H1 (cell line): ENCODE measurements at regions not wholly inside any gene's neighbourhood (a gene's known extent, or its start where the extent isn't known, plus 50 kb on each side); places are given as distances from the start of the nearest gene placed in this dataset.

Experiments
- CTCF ChIA-PET: fragments of 300-600 bp; sonication (Branson Sonifier 250); formaldehyde crosslinking; loops from one replicate; lab custom pipeline; 2021; ENCODE audit not compliant: partially characterized antibody; lab: Charles Lee
- POLR2A ChIA-PET: fragments of 300-600 bp; sonication (Branson Sonifier 250); formaldehyde crosslinking; loops from one replicate; lab custom pipeline; 2021; ENCODE audit warnings: inconsistent platforms; ENCODE audit not compliant: partially characterized antibody; lab: Charles Lee
- DNase-seq, 2 experiments: peaks; one replicate each; pipeline versions ENCODE4 v3.0.0 to v3.0.0-alpha.2; 2010 to 2022; ENCODE audit warnings: low spot score in 2 of 2, low read depth in 1 of 2, mixed read lengths in 1 of 2
- FAIRE-seq: peaks from 2 replicates; lab custom pipeline; 2011; peaks lifted over from hg19 to GRCh38; lab: Jason Lieb, UNC
- H2AFZ ChIP-seq: 2 replicates; pipeline ENCODE4 v1.8.1; 2012; ENCODE audit warnings: low read length, inconsistent platforms
- H2AK5ac ChIP-seq: 2 replicates; pipeline ENCODE4 v1.6.1; 2013; ENCODE audit warnings: low read depth, low read length
- H2BK120ac ChIP-seq: replicated peaks from 2 replicates; pipeline ENCODE3; 2013; ENCODE audit warnings: low read depth, low read length, inconsistent platforms
- H2BK12ac ChIP-seq: 2 replicates; pipeline ENCODE4 v1.6.1; 2013; ENCODE audit warnings: low read depth, low read length
- H2BK15ac ChIP-seq: 2 replicates; pipeline ENCODE4 v1.6.1; 2013; ENCODE audit warnings: low read length
- H2BK20ac ChIP-seq: 2 replicates; pipeline ENCODE4 v1.6.1; 2013; ENCODE audit warnings: low read length
- H2BK5ac ChIP-seq: 2 replicates; pipeline ENCODE4 v1.6.1; 2013; ENCODE audit warnings: low read depth, low read length
- H3K14ac ChIP-seq: 2 replicates; pipeline ENCODE4 v1.6.1; 2013; ENCODE audit warnings: inconsistent platforms; ENCODE audit not compliant: insufficient read length
- H3K18ac ChIP-seq: 2 replicates; pipeline ENCODE4 v1.6.1; 2013; ENCODE audit warnings: low read length; ENCODE audit errors: extremely low read depth
- H3K23ac ChIP-seq: 2 replicates; pipeline ENCODE4 v1.6.1; 2013; ENCODE audit warnings: inconsistent platforms; ENCODE audit not compliant: insufficient read length
- H3K23me2 ChIP-seq: 2 replicates; pipeline ENCODE4 v1.6.1; 2013; ENCODE audit warnings: low read depth, low read length
- H3K27ac ChIP-seq: 2 replicates; pipeline ENCODE4 v1.6.1; 2011; ENCODE audit warnings: low read depth, low read length, inconsistent platforms
- H3K27me3 ChIP-seq, 4 experiments: replicated peaks in 1 of 4; 1 replicate in 1 of 4; 2 replicates in 3 of 4; pipeline versions ENCODE4 v1.6.1 to v1.8.1; 2011 to 2013; ENCODE audit warnings: low read length in 3 of 4, mild to moderate bottlenecking in 3 of 4, inconsistent platforms in 2 of 4, mixed read lengths in 2 of 4, moderate library complexity in 1 of 4; ENCODE audit not compliant: control insufficient read depth in 3 of 4, insufficient read depth in 3 of 4; ENCODE audit errors: extremely low read depth in 1 of 4
- H3K36me3 ChIP-seq, 4 experiments: 2 replicates each; pipeline versions ENCODE4 v1.6.1 to v1.8.1; 2011 to 2013; ENCODE audit warnings: mild to moderate bottlenecking in 4 of 4, low read length in 3 of 4, moderate library complexity in 2 of 4, control low read depth in 1 of 4, inconsistent platforms in 1 of 4; ENCODE audit not compliant: insufficient read depth in 4 of 4, control insufficient read depth in 2 of 4
- H3K4ac ChIP-seq: replicated peaks from 2 replicates; pipeline ENCODE3; 2013; ENCODE audit warnings: low read length, low read depth, mixed read lengths, inconsistent platforms; ENCODE audit not compliant: insufficient read length
- H3K4me1 ChIP-seq, 4 experiments: replicated peaks in 1 of 4; 1 replicate in 1 of 4; 2 replicates in 3 of 4; pipeline versions ENCODE4 v1.6.1 to v1.8.1; 2011 to 2013; ENCODE audit warnings: low read length in 3 of 4, inconsistent platforms in 2 of 4, mixed read lengths in 1 of 4; ENCODE audit not compliant: insufficient read depth in 4 of 4, control insufficient read depth in 3 of 4
- H3K4me2 ChIP-seq, 2 experiments: 2 replicates each; pipeline versions ENCODE4 v1.6.1 to v1.8.1; 2011 to 2013; ENCODE audit warnings: low read depth in 2 of 2, low read length in 2 of 2, control low read depth in 1 of 2, inconsistent platforms in 1 of 2, mild to moderate bottlenecking in 1 of 2; ENCODE audit not compliant: insufficient read depth in 1 of 2
- H3K4me3 ChIP-seq, 4 experiments: fragments of 200-600, 300-600 bp in 1 of 4; sonication (generic), shearing (Covaris generic), sonication (Bioruptor Twin) in 1 of 4; 2 replicates each; pipeline versions ENCODE4 v1.5.1 to v1.8.1; 2011 to 2016; ENCODE audit warnings: low read length in 4 of 4, low read depth in 3 of 4, control low read depth in 2 of 4, inconsistent platforms in 2 of 4, mild to moderate bottlenecking in 2 of 4, mixed read lengths in 1 of 4, moderate library complexity in 1 of 4; ENCODE audit not compliant: insufficient read depth in 2 of 4; ENCODE audit errors: extremely low read depth in 1 of 4
- H3K56ac ChIP-seq: replicated peaks from 2 replicates; pipeline ENCODE3; 2013; ENCODE audit warnings: low read depth, mild to moderate bottlenecking, mixed read lengths, low read length, inconsistent platforms; ENCODE audit not compliant: insufficient read length
- H3K79me1 ChIP-seq: 2 replicates; pipeline ENCODE4 v1.6.1; 2013; ENCODE audit warnings: low read depth, low read length, control low read depth
- H3K79me2 ChIP-seq, 2 experiments: 2 replicates each; pipeline versions ENCODE4 v1.6.1 to v1.8.1; 2012 to 2013; ENCODE audit warnings: low read length in 2 of 2, mild to moderate bottlenecking in 2 of 2, inconsistent platforms in 1 of 2; ENCODE audit not compliant: insufficient read depth in 2 of 2, control insufficient read depth in 1 of 2
- H3K9ac ChIP-seq, 4 experiments: replicated peaks in 1 of 4; 1 replicate in 1 of 4; 2 replicates in 3 of 4; pipeline versions ENCODE4 v1.6.1 to v1.8.1; 2011 to 2013; ENCODE audit warnings: low read depth in 3 of 4, low read length in 3 of 4, control low read depth in 2 of 4, mild to moderate bottlenecking in 2 of 4, moderate library complexity in 2 of 4, inconsistent platforms in 1 of 4; ENCODE audit errors: extremely low read depth in 1 of 4
- H3K9me3 ChIP-seq, 2 experiments: 2 replicates each; pipeline versions ENCODE4 v1.6.1 to v1.8.1; 2012 to 2013; ENCODE audit warnings: mild to moderate bottlenecking in 2 of 2, moderate library complexity in 2 of 2, control low read depth in 1 of 2, inconsistent platforms in 1 of 2, low read depth in 1 of 2, low read length in 1 of 2, mixed read lengths in 1 of 2; ENCODE audit not compliant: insufficient read depth in 2 of 2
- H4K20me1 ChIP-seq, 2 experiments: replicated peaks in 1 of 2; 2 replicates each; pipeline versions ENCODE3 to v1.8.1; 2011 to 2013; ENCODE audit warnings: inconsistent platforms in 2 of 2, low read length in 2 of 2, mild to moderate bottlenecking in 1 of 2; ENCODE audit not compliant: insufficient read depth in 2 of 2, control insufficient read depth in 1 of 2
- H4K5ac ChIP-seq: 2 replicates; pipeline ENCODE4 v1.6.1; 2013; ENCODE audit warnings: low read length, low read depth, mixed read lengths, inconsistent platforms; ENCODE audit not compliant: insufficient read length
- H4K8ac ChIP-seq: 2 replicates; pipeline ENCODE4 v1.8.0; 2013; ENCODE audit warnings: mild to moderate bottlenecking, moderate library complexity, low read length, inconsistent platforms; ENCODE audit not compliant: insufficient read depth; ENCODE audit errors: extremely low read depth
- H4K91ac ChIP-seq: replicated peaks from 2 replicates; pipeline ENCODE3; 2013; ENCODE audit warnings: low read length, mixed read lengths, inconsistent platforms; ENCODE audit not compliant: insufficient read length
- CBX8 ChIP-seq: fragments of 300-800, 300-1000 bp; sonication (generic); IDR thresholded peaks from 2 replicates; pipeline ENCODE4 v1.7.1; 2016; ENCODE audit warnings: low read depth, low read length, borderline replicate concordance
- CHD2 ChIP-seq: IDR thresholded peaks from 2 replicates; pipeline ENCODE4 v1.6.1; 2012; ENCODE audit warnings: low read length, improper control_type of control experiment
- E2F6 ChIP-seq: IDR thresholded peaks from 2 replicates; pipeline ENCODE4 v1.6.1; 2012; ENCODE audit warnings: inconsistent platforms
- HDAC2 ChIP-seq, 2 experiments: fragments of 300-600 bp in 1 of 2; sonication (generic) in 1 of 2; IDR thresholded peaks; 2 replicates each; pipeline ENCODE4 v1.6.1; 2011 to 2012; ENCODE audit warnings: low read depth in 2 of 2, low read length in 2 of 2, mild to moderate bottlenecking in 2 of 2, moderate library complexity in 2 of 2, borderline replicate concordance in 1 of 2, inconsistent platforms in 1 of 2
- HDAC6 ChIP-seq: IDR thresholded peaks from one replicate; pipeline ENCODE4 v1.7.1; 2012; ENCODE audit warnings: low read depth, mild to moderate bottlenecking, inconsistent platforms, low read length, moderate library complexity
- JUN ChIP-seq: IDR thresholded peaks from 2 replicates; pipeline ENCODE4 v1.6.1; 2011; ENCODE audit warnings: low read depth, mild to moderate bottlenecking, improper control_type of control experiment, low read length
- MAFK ChIP-seq: IDR thresholded peaks from 2 replicates; pipeline ENCODE4 v1.6.1; 2012; ENCODE audit warnings: low read depth, mild to moderate bottlenecking, improper control_type of control experiment, low read length
- POU5F1 ChIP-seq: IDR thresholded peaks from 2 replicates; pipeline ENCODE4 v1.6.1; 2011; ENCODE audit warnings: low read depth, mild to moderate bottlenecking, low read length, moderate library complexity
- RFX5 ChIP-seq: IDR thresholded peaks from 2 replicates; pipeline ENCODE4 v1.6.1; 2011; ENCODE audit warnings: low read depth, low read length, improper control_type of control experiment, borderline replicate concordance
- SIRT6 ChIP-seq: IDR thresholded peaks from one replicate; pipeline ENCODE4 v1.7.1; 2012; ENCODE audit warnings: low read length, inconsistent platforms
- SP1 ChIP-seq: IDR thresholded peaks from 2 replicates; pipeline ENCODE4 v1.6.1; 2011; ENCODE audit warnings: low read depth, low read length
- SP2 ChIP-seq: IDR thresholded peaks from 2 replicates; pipeline ENCODE4 v1.6.1; 2012; ENCODE audit warnings: mild to moderate bottlenecking, low read length, inconsistent platforms
- TAF7 ChIP-seq: optimal IDR thresholded peaks from 2 replicates; pipeline ENCODE3; 2011; ENCODE audit warnings: low read depth, mild to moderate bottlenecking, inconsistent platforms, low read length, moderate library complexity, borderline replicate concordance
- TBP ChIP-seq: IDR thresholded peaks from 2 replicates; pipeline ENCODE4 v1.6.1; 2011; ENCODE audit warnings: low read depth, low read length, improper control_type of control experiment
- TCF12 ChIP-seq: IDR thresholded peaks from 2 replicates; pipeline ENCODE4 v1.6.1; 2011; ENCODE audit warnings: low read depth, mild to moderate bottlenecking, low read length
- YY1 ChIP-seq: IDR thresholded peaks from 2 replicates; pipeline ENCODE4 v1.6.1; 2011; ENCODE audit warnings: low read depth, mild to moderate bottlenecking, low read length
- WGBS, 2 experiments: shearing (Covaris generic) in 1 of 2; methylation state at CpG; one replicate each; pipeline versions ENCODE4 v1.1.6 to v1.1.7; 2013 to 2015; ENCODE audit warnings: low lambda C conversion rate in 2 of 2, mixed read lengths in 2 of 2, inconsistent platforms in 1 of 2, low coverage in 1 of 2, missing lambda C conversion rate in 1 of 2; ENCODE audit not compliant: insufficient replicate concordance in 2 of 2, insufficient coverage in 1 of 2, insufficient read length in 1 of 2; ENCODE audit errors: extremely low coverage in 1 of 2, missing lambda C conversion rate in 1 of 2; 5-methylcytosine and 5-hydroxymethylcytosine counted together

- Histone ChIP-seq H2BK5ac (no peak overlapping the region), H3K79me1 (no peaks in the 10 kb centered on the region), H3K4ac (no peak overlapping the region), H3K9me3 (no peaks in the 10 kb centered on the region), H3K4me2 (no peak overlapping the region), H2BK120ac (no peak overlapping the region), H3K4me3 (no peak overlapping the region), H3K56ac (no peak overlapping the region), H2BK20ac (no peak overlapping the region), H4K91ac (no peak overlapping the region), H4K5ac (no peak overlapping the region), H4K8ac (no peak overlapping the region), H3K27ac (no peak overlapping the region), H3K79me2 (no peaks in the 10 kb centered on the region), H3K27me3 (no peaks in the 10 kb centered on the region), H2BK15ac (no peak overlapping the region), H3K14ac (no peak overlapping the region), H2AFZ (no peak overlapping the region), H2AK5ac (no peak overlapping the region), H3K36me3 (peaks cover 7 to 42% (median 32%) of the 10 kb centered on the region in 4 experiments; a peak in 7 of 8 replicates), H4K20me1 (no peaks in the 10 kb centered on the region), H3K9ac (no peak overlapping the region), H3K23me2 (no peaks in the 10 kb centered on the region), H3K4me1 (no peaks in the 10 kb centered on the region), H3K18ac (no peak overlapping the region), H3K23ac (no peak overlapping the region), H2BK12ac (no peak overlapping the region)
- POLR2A ChIA-PET = no interaction called here
- 96% methylated on average over 14 of the region's 14 CpGs; no CpG with 5 or more reads in 1 of the 2 experiments for WGBS, 2 experiments
- FAIRE-seq (no peak), DNase-seq (no peak)
- CTCF ChIA-PET = interaction anchor here (0.8 to 2.5 kb wide), 3 partner anchors 9 to 13 kb away, joined by 3 to 14 read pairs (median 4); no protein-coding TSS in a partner anchor
- TF ChIP-seq HDAC6 (no peak), POU5F1 (no peak), JUN (no peak), RFX5 (no peak), TAF7 (no peak), MAFK (no peak), E2F6 (no peak), SP2 (no peak), TBP (no peak), YY1 (no peak), CHD2 (no peak), CBX8 (no peak), SP1 (no peak), SIRT6 (no peak), TCF12 (no peak), HDAC2 (IDR thresholded peaks at IDR 0.05; ENCODE audit: borderline replicate concordance in 1 of 2, low read depth in 2 of 2, low read length in 2 of 2) (no peak)
Measured at GRCh38 chr14:71734076-71734475, 198.2 kb upstream of the RGS6 start.
